Activated CD8-positive, alpha-beta T cell treated with anti-CD3 and anti-CD28 coated beads for 36 hours (primary cell): ENCODE measurements at regions not wholly inside any gene's neighbourhood (a gene's known extent, or its start where the extent isn't known, plus 50 kb on each side); places are given as distances from the start of the nearest gene placed in this dataset.

ENCODE experiments used
- ATAC-seq: fragments of 200-7000 bp; cut with Tn5 transposase; one replicate; pipeline ENCODE4 v1.10.0; 2021; ENCODE audit warnings: mild to moderate bottlenecking, moderate library complexity
- CTCF ChIA-PET: fragments of 350-600 bp; sonication (Branson Sonifier 250); formaldehyde crosslinking; loops from one replicate; lab custom pipeline; 2021; ENCODE audit warnings: antibody characterized with exemption; lab: Charles Lee
- POLR2A ChIA-PET: fragments of 350-600 bp; sonication (Branson Sonifier 250); formaldehyde crosslinking; loops from one replicate; lab custom pipeline; 2021; ENCODE audit warnings: antibody characterized with exemption; lab: Charles Lee
- DNase-seq: peaks from one replicate; pipeline ENCODE4 v3.0.0-alpha.2; 2020
- H3K27ac Mint-ChIP-seq: one replicate; pipeline ENCODE4 v1.8.0; 2021; ENCODE audit warnings: mild to moderate bottlenecking, mixed read lengths
- H3K27me3 Mint-ChIP-seq: one replicate; pipeline ENCODE4 v1.8.0; 2021; ENCODE audit warnings: mixed read lengths
- H3K36me3 Mint-ChIP-seq: one replicate; pipeline ENCODE4 v1.8.0; 2021; ENCODE audit warnings: low read depth, mixed read lengths
- H3K4me1 Mint-ChIP-seq: one replicate; pipeline ENCODE4 v1.8.0; 2021; ENCODE audit warnings: low read depth, mixed read lengths
- H3K4me3 Mint-ChIP-seq: one replicate; pipeline ENCODE4 v1.8.0; 2021; ENCODE audit warnings: mild to moderate bottlenecking, moderate library complexity, mixed read lengths
- H3K9me3 Mint-ChIP-seq: one replicate; pipeline ENCODE4 v1.8.0; 2021; ENCODE audit warnings: mixed read lengths
- CTCF ChIP-seq: fragments of 200-600 bp; IDR thresholded peaks from one replicate; pipeline ENCODE4 v1.8.0; 2022; ENCODE audit warnings: antibody characterized with exemption, mild to moderate bottlenecking
- intact Hi-C: fragments of 100-400 bp; cut with micrococcal nuclease; formaldehyde crosslinking; loops from one replicate; pipeline ENCODE4 v1.10.0; 2022

DNA sequence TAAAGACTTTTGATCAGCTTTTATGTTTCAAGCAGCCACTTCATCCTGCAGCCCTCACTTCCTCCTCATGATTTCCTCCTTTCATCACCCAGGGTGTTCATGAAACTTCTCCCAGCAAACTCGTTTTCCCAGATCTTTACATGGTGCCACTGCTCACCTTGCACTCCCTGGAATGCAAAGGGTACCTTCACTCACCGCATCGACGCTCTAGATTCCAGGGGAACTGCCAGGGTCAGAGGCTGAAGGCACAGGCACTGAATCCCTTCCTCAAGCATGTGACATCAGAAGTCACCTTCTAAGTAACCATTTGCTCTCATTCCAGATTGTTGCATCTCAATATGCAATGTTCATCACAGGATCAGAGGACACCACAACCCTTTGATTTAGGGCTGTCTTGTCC, 82.8 kb downstream of the PRKAB2 start:
- no peak overlapping the region for H3K27ac Mint-ChIP-seq
- H3K27me3 Mint-ChIP-seq, result peaks cover 8% of the 10 kb centered on the region
- no peaks in the 10 kb centered on the region for H3K36me3 Mint-ChIP-seq
- no peak for TF ChIP-seq CTCF
- ATAC-seq, result no peak
- H3K4me1 Mint-ChIP-seq, result peaks cover 6% of the 10 kb centered on the region
- ChIA-PET POLR2A (no interaction called here), CTCF (no interaction called here)
- H3K9me3 Mint-ChIP-seq, result peaks cover 3% of the 10 kb centered on the region
- no peak overlapping the region for H3K4me3 Mint-ChIP-seq
- DNase-seq, result no peak
- intact Hi-C loops, result loop anchor here (10.0 kb wide), 1 partner anchor 155 kb away; the partner anchor contains the start of gene CHD1L

DNA sequence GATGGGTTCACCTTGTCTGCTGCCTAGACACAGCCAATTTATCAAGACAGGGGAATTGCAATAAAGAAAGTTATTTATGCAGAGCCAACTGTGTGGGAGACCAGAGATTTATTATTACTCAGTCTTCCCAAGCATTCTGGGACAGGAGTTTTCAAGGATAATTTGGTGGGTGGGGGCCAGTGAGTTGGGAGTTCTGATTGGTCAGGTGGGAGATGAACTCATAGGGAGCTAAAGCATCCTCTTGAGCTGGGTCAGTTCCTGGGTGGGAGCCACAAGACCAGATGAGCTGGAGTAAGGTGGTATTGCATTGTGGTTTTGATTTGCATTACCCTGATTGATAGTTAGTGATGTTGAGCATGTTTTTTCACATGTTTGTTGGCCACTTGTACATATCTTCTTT, 86.1 kb downstream of the PRKAB2 start:
- peaks cover 3% of the 10 kb centered on the region for H3K9me3 Mint-ChIP-seq
- intact Hi-C loops, result loop anchor here (10.0 kb wide), 1 partner anchor 159 kb away; the partner anchor contains the start of gene CHD1L
- H3K4me1 Mint-ChIP-seq, result peaks cover 29% of the 10 kb centered on the region
- TF ChIP-seq CTCF, result no peak
- H3K4me3 Mint-ChIP-seq, result no peak overlapping the region
- H3K36me3 Mint-ChIP-seq, result no peaks in the 10 kb centered on the region
- no peak overlapping the region for H3K27ac Mint-ChIP-seq
- POLR2A ChIA-PET, result no interaction called here
- peaks cover 26% of the 10 kb centered on the region for H3K27me3 Mint-ChIP-seq
- ATAC-seq, result no peak
- DNase-seq, result no peak
- CTCF ChIA-PET, result no interaction called here

DNA sequence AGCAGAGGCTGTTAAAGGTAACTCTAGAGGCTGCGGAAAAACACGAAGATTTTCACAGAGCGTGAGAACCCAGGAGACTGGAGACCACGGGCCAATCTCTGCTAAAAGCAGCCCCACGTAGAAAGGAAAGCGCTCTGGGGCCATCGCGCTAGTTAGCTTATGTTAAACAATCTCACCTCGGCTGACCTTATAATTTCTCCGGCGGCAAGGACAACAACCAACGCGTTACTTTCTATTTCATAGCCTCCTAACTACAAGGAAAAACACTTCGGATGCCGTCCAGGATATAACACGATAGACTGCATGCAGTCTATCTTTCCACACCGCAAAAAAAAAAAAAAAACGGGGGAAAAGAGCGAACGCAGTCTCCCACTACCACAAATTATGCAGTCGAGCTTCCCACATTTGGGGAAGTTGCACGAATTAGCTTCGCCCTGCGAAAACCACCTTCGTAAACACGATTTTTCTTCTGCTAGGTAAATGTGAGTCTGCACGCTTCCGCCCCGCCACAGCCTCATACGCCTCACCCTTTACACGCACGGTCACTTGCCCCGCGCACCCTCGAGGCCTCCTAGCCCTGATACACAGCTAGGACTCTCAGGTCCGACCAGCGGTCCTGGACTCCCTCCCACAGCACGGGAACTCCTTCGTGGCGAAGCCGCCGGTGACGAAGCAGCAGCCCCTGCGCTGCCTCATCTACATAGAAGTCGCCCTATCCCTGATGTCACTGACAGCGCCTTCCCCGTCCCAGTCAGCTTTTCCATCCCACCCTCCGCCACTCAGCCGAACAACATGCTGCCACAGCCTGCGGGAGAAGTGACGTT, 87.8 kb downstream of the PRKAB2 start:
- peak; percentile 82 for ATAC-seq
- peaks cover 37% of the 10 kb centered on the region for H3K27me3 Mint-ChIP-seq
- CTCF ChIA-PET, result interaction anchor here (1.3 kb wide), 1 partner anchor 157 kb away, joined by 4 read pairs; the partner anchor contains the start of gene CHD1L
- H3K36me3 Mint-ChIP-seq, result no peaks in the 10 kb centered on the region
- peak; percentile 95 for DNase-seq
- peaks cover 44% of the 10 kb centered on the region for H3K4me1 Mint-ChIP-seq
- peak overlapping the region; percentile 100 for H3K27ac Mint-ChIP-seq
- peak overlapping the region; percentile 86 for H3K4me3 Mint-ChIP-seq
- H3K9me3 Mint-ChIP-seq, result peaks cover 3% of the 10 kb centered on the region
- intact Hi-C loops, result loop anchor here (10.0 kb wide), 1 partner anchor 160 kb away; the partner anchor contains the start of gene CHD1L
- TF ChIP-seq CTCF, result no peak
- POLR2A ChIA-PET, result interaction anchor here (0.6 to 2.1 kb wide), 49 partner anchors 9 to 1804 kb away, joined by 3 to 76 read pairs (median 5); partner anchors contain the start of genes BCL9, CHD1L, FMO5 and PRKAB2

DNA sequence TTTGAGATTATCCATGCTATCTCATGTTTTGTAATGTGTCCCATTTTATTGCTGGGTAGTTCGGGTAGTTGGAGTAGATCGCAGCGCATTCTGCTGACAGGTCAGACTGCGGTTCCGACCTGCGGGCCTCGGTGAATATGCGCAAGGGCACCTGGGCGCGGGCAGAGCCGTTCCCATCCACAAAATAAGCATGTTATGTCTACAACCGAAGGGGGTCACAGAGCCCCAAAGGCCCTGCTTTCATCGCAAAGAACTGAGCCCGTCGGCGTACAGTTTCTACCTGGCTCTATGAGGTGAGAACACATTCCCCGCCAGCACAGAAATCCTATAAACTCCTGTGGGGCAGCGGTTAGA, 88.4 kb downstream of the PRKAB2 start:
- H3K9me3 Mint-ChIP-seq, result peaks cover 3% of the 10 kb centered on the region
- H3K27me3 Mint-ChIP-seq, result peaks cover 41% of the 10 kb centered on the region
- H3K4me3 Mint-ChIP-seq, result peak overlapping the region; percentile 86
- H3K36me3 Mint-ChIP-seq, result no peaks in the 10 kb centered on the region
- peaks cover 43% of the 10 kb centered on the region for H3K4me1 Mint-ChIP-seq
- POLR2A ChIA-PET, result interaction anchor here (0.6 to 2.1 kb wide), 42 partner anchors 8 to 1251 kb away, joined by 3 to 76 read pairs (median 5); partner anchors contain the start of genes BCL9, CHD1L, FMO5 and PRKAB2
- TF ChIP-seq CTCF, result no peak
- CTCF ChIA-PET, result interaction anchor here (1.3 kb wide), 1 partner anchor 158 kb away, joined by 4 read pairs; the partner anchor contains the start of gene CHD1L
- DNase-seq (no peak), ATAC-seq (no peak)
- intact Hi-C loops, result loop anchor here (10.0 kb wide), 1 partner anchor 161 kb away; the partner anchor contains the start of gene CHD1L
- peak overlapping the region; percentile 100 for H3K27ac Mint-ChIP-seq
